ENCODE measurements at regions not wholly inside any gene's neighbourhood (a gene's known extent, or its start where the extent isn't known, plus 50 kb on each side); places are given as distances from the start of the nearest gene placed in this dataset.

GRCh38 chr3:67819447-67819846 is 165.0 kb upstream of the SUCLG2 start:
- TF ChIP-seq CTCF (IDR thresholded peaks at IDR 0.05) (no peak), POLR2A (IDR thresholded peaks at IDR 0.05) (no peak), EP300 (IDR thresholded peaks at IDR 0.05) (no peak)

DNA sequence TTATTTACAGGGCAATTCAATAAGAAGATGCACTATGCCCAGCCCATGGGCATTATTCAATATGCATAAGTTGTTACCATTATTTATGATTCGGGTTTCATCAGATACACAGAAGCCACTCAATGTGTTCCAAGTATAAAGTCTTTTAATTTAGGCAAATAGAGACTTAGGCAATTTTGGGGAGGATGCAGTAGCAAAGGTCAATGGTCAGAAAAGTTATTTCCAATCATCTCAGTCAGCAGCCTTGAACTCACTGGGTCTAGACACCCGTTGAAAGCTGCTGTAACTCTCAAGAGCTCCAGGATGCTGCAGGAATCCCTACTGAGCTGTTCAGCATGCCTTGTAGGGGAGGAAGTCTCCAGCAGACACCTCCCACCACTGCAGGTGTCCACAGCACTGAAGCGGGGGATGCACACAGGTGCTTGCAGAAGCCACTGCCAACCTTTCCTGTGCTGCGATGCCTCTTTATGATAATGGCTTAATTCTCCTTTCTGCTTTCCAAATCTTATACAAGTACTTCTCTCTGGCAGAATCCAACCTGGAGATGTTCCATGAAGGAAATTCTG is 155.0 kb upstream of the SUCLG2 start:
- DNase-seq: no peak
- no peaks in the 10 kb centered on the region for H3K4me1 ChIP-seq (ENCODE audit: insufficient read depth)
- no peak overlapping the region for H3K27ac ChIP-seq
- H3K4me3 ChIP-seq: no peak overlapping the region
- intact Hi-C loops (cut with DNase I): no loop called here
- no peak for TF ChIP-seq POLR2A (IDR thresholded peaks at IDR 0.05)
- no peak for TF ChIP-seq CTCF (IDR thresholded peaks at IDR 0.05)
- TF ChIP-seq EP300 (IDR thresholded peaks at IDR 0.05): no peak
- no peaks in the 10 kb centered on the region for H3K9me3 ChIP-seq
- 63 to 70% (median 64%) methylated on average over 4 of the region's 4 CpGs for WGBS, 3 donors
- no peaks in the 10 kb centered on the region for H3K36me3 ChIP-seq
- no peaks in the 10 kb centered on the region for H3K27me3 ChIP-seq

More at GRCh38 chr3:67819447-67819846, 165.0 kb upstream of the SUCLG2 start:
- Histone ChIP-seq H3K27ac (no peak overlapping the region), H3K27me3 (no peaks in the 10 kb centered on the region), H3K9me3 (no peaks in the 10 kb centered on the region), H3K4me3 (no peak overlapping the region), H3K36me3 (no peaks in the 10 kb centered on the region), H3K4me1 (ENCODE audit: insufficient read depth) (no peaks in the 10 kb centered on the region)
- 52 to 67% (median 57%) methylated on average over 1 of the region's 1 CpG for WGBS, 3 donors
- intact Hi-C loops (cut with DNase I): no loop called here
- DNase-seq: no peak

- H3K27ac ChIP-seq: no peak overlapping the region
- no peak for DNase-seq
- intact Hi-C loops (cut with DNase I): no loop called here
- no peaks in the 10 kb centered on the region for H3K4me1 ChIP-seq (ENCODE audit: insufficient read depth)
- TF ChIP-seq CTCF (IDR thresholded peaks at IDR 0.05) (no peak), POLR2A (IDR thresholded peaks at IDR 0.05) (no peak), EP300 (IDR thresholded peaks at IDR 0.05) (no peak)
- H3K36me3 ChIP-seq: no peaks in the 10 kb centered on the region
- 71 to 78% (median 73%) methylated on average over 3 of the region's 3 CpGs for WGBS, 3 donors
- no peaks in the 10 kb centered on the region for H3K27me3 ChIP-seq
- H3K9me3 ChIP-seq: no peaks in the 10 kb centered on the region
- no peak overlapping the region for H3K4me3 ChIP-seq
Measured at GRCh38 chr3:67808906-67809305, 154.5 kb upstream of the SUCLG2 start.

DNA sequence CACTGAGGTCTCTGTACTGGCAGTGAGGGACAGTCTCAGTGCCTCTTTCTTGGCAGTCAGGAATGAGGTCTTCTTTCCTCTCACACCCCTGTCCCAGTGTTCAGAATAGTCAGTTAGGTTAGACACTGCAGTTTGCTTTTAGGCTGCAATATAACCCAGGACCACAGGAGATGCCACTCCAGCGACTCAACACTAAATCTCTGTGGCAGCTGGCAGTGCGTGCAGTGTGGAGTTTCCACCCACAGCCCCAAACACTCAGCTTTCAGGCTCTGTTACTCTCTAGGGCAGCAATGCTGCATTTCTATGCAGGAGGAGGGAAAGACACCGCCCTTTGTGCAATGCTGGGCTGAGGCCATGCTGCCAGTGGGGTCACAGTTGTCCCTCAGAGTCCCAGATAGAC is 150.2 kb upstream of the SUCLG2 start:
- Histone ChIP-seq H3K4me3 (no peak overlapping the region), H3K9me3 (no peaks in the 10 kb centered on the region), H3K27ac (no peak overlapping the region), H3K27me3 (no peaks in the 10 kb centered on the region), H3K4me1 (ENCODE audit: insufficient read depth) (no peaks in the 10 kb centered on the region), H3K36me3 (no peaks in the 10 kb centered on the region)
- DNase-seq: no peak
- WGBS, 3 donors: 86 to 91% (median 89%) methylated on average over 3 of the region's 3 CpGs
- intact Hi-C loops (cut with DNase I): no loop called here
- TF ChIP-seq POLR2A (IDR thresholded peaks at IDR 0.05) (no peak), CTCF (IDR thresholded peaks at IDR 0.05) (no peak), EP300 (IDR thresholded peaks at IDR 0.05) (no peak)

Measured in ovary (tissue), 7 donors.